ENCODE measurements at regions not wholly inside any gene's neighbourhood (a gene's known extent, or its start where the extent isn't known, plus 50 kb on each side); places are given as distances from the start of the nearest gene placed in this dataset.
A peak's percentile ranks its signal among the peaks of the same experiment; 100 is the strongest.

- no peak for DNase-seq
These were observed 86.5 kb downstream of the MTRR start for GRCh38 chr5:7955476-7955875.

GRCh38 chr5:7957329-7957728 lies 88.4 kb downstream of the MTRR start:
- DNase-seq, result no peak

GRCh38 chr5:7960142-7960541 lies 91.2 kb downstream of the MTRR start:
- no peak for DNase-seq

GRCh38 chr5:7961540-7961939 lies 92.6 kb downstream of the MTRR start:
- DNase-seq, result no peak

- DNase-seq, result no peak
These were observed 101.9 kb downstream of the MTRR start for GRCh38 chr5:7970816-7971215.

- no peak for DNase-seq
These were observed 107.7 kb downstream of the MTRR start for GRCh38 chr5:7976411-7977190.

DNA sequence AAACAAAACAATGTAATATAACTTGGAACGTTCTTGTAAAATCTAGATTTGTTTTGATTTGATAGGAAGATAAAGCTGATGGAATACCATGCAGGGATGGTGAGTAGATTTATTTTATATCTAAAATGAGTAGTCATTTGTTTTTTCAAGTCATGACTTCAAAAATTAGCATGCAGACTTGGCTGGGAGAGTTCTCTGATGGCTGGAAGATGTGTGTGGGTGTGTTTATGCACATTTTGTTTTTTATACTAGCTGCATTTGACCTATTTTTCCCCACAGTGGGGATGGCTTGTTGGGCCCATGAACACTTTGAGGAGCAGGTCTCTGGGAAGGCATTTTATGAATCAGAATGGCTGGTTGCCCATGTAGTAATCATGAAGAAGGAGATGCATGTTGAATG lies 109.2 kb downstream of the MTRR start:
- no peak for DNase-seq

GRCh38 chr5:7978991-7979390 lies 110.0 kb downstream of the MTRR start:
- no peak for DNase-seq

DNA sequence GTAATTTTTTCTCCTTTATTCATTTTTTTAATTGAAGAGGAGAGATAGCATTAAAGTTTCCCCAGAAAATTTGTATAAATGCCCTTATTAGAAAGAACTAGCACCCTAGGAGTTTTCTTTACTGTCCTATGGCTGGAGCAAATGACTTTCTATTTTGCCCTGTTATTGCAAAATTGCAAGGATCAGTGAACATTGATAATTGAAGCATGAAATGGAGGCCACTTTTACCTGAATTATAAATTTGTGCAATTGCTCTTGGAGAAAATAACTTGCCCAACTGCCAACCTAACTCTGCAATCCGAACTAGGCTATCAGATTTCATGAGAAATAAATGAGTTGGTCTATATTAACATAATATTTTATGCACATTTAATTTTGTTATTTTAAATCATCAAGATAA lies 111.9 kb downstream of the MTRR start:
- DNase-seq, result no peak

DNA sequence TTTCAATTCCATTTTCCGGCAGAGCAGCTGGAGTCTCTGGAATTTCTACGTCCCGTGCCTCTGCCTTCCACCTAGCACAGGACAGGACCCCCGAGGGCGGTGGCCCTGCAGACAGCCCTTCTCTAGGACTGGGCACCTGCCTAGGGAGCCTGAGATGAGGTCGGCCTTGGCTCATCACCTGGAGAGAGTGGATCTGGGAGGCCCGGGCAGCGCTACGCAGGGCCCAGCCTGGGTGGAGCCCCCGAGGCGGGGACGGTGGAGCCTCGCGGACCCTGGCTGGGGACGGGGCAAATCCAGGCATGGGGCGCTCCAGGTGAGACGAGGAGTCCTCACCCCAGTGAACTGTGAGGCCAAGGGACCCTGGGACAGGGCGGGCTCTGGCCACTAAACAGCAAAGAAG lies 114.5 kb downstream of the MTRR start:
- no peak for DNase-seq

GRCh38 chr5:7991125-7991821 lies 122.3 kb downstream of the MTRR start:
- DNase-seq, result peak; percentile 10

GRCh38 chr5:7995688-7996294 lies 126.8 kb downstream of the MTRR start:
- DNase-seq, result no peak

- no peak for DNase-seq
These were observed 136.5 kb downstream of the MTRR start for GRCh38 chr5:8005416-8005815.

DNA sequence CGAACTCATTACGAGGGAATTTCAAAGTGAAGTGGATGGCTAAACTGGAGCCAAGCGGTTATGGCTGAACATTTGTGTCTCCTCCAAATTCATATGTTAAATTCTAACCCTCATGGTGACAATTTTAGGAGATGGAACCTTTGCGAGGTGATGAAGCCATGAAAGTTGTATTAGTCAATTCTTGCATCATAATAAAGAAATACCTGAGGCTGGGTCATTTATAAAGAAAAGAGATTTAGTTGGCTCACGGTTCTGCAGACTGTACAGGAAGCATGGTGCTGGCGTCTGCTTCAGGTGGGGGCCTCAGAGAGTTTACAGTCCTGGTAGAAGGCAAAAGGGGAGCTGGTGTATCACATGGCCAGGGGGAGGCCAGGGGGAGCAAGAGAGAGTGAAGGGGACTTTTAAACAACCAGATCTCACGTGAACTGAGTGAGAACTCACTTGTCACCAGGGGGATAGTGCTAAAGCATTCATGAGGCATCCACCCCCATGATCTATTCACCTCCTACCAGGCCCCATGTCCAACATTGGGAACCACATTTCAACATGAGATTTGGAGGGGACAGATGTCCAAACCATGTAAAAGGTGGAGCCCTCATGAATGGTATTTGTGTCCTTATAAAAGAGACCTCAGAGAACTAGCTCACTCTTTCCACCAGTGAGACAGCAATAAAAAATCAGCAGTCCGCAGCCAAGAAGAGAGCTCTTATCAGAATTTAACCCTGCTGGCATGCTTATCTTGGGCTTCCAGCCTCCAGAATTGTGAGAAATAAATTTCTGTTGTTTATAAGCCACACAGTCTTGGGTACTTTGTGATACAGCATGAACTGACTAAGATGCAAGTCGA lies 143.4 kb downstream of the MTRR start:
- DNase-seq, result no peak

DNA sequence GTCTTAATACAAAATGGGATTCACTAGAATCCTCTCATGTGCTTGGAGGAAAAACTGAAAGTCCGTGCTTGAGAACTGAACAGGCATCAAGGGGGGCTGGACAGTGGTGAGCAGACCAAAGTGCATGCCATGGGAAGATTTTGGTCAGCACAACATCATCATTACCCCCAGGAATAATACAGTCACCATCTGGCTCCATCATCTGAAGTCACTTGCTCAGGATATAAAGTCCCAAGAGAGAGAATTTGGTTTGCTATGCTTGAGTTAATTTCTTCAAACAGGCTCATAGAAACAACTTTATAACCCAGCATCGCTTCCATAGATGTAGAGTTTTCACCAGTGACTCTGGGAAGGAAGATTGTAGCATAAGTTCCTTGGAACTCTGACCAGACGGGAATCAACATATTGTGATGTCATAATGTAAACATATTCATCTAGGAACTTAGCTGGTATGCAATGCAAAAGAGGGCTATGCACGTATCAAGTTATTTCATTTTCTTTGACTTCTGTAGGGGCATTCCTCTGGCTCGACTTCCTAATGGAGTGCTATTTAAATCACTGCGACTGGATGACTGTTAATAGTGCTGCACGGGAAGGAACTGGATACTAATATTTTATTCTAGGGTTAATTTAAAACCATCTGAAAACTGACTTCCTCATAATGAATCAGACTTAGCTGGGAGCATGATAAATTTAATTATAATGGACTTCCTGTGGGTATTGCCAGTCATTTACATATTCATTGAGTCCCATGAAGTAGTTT lies 145.2 kb downstream of the MTRR start:
- DNase-seq, result no peak

DNA sequence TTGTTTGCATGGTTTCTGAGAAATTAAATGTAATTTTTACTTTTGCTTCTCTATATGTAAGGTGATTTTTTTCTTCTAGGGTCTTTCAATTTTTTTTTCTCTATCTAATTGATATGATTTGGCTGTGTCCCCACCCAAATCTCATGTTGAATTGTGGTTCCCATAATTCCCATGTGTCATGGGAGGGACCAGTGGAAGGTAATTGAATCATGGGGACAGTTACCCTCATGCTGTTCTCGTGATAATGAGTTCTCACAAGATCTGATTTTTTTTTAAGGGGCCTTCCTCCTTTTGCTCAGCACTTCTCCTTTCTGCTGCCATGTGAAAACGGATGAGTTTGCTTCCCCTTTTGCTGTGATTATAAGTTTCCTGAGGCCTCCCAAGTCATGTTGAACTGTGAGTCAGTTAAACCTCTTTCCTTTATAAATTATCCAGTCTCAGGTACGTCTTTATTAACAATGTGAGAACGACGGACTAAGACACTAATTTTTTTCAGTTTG lies 150.8 kb downstream of the MTRR start:
- no peak for DNase-seq

GRCh38 chr5:8020861-8021514 lies 152.0 kb downstream of the MTRR start:
- DNase-seq, result no peak

- DNase-seq, result no peak
These were observed 159.3 kb downstream of the MTRR start for GRCh38 chr5:8028243-8028642.

GRCh38 chr5:8033261-8033660 lies 164.3 kb downstream of the MTRR start:
- no peak for DNase-seq

DNA sequence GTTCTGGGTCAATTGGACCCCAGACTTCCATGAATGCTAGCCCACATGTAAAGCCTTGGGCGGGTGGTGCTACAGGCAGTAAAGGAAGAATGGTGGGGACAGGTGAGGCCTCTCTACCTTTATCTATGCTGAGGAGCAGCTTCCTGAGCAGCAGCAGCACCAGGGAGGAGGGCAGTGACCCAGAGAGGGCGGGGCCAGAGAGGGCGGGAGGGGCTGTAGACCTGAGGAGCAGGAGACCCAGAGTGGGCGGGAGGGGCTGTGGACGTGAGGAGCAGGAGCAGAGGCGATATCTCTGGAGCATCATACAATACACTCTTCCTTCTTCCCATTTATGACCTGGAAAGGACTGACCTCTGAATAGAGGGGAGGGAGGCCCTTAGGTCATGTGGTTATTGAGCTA lies 165.9 kb downstream of the MTRR start:
- DNase-seq, result no peak

DNA sequence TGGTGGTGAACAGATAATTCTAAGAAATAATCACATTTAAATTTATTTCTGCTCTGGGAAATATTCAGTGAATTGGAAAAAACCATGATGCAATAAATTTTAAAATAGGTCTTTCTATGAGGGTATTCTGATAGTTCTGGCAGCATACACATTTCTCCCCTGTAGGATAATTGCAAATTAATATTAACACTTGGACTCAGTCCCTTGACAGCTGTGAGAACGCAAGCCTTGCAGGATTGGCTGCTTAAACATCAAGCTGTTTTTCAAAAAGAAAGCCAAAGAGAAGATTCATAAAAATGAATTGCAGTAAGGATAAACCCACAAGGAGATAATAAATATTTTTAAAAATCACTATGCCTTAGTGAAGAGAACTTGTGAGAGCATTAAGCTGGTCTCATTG lies 180.0 kb downstream of the MTRR start:
- DNase-seq, result no peak

Measured in NCI-H187 treated with DMSO at 0.1 percent for 48 hours (cell line).